ENCODE measurements at regions not wholly inside any gene's neighbourhood (a gene's known extent, or its start where the extent isn't known, plus 50 kb on each side); places are given as distances from the start of the nearest gene placed in this dataset.
A peak's percentile ranks its signal among the peaks of the same experiment; 100 is the strongest.
"Not testable (repeated sequence)": the region's sequence is repeated elsewhere in the genome, so short reads cannot be mapped to it uniquely, and the experiment has no call there.

- DNase-seq (ENCODE audit: insufficient read length) (no peak), FAIRE-seq (no peak)
- TF ChIP-seq TAF1 (IDR thresholded peaks at IDR 0.05; ENCODE audit: borderline replicate concordance, low read depth, low read length), result no peak
Measured at GRCh38 chr3:15851735-15852134, 54.0 kb upstream of the ANKRD28 start.

- DNase-seq (ENCODE audit: insufficient read length) (peak; percentile 53), FAIRE-seq (peak; percentile 90)
- TF ChIP-seq TAF1 (IDR thresholded peaks at IDR 0.05; ENCODE audit: borderline replicate concordance, low read depth, low read length) (no peak), POLR2A (IDR thresholded peaks at IDR 0.05; ENCODE audit: low read depth, low read length) (peak; percentile 34; the same call in 1 of the 2 replicates), POLR2AphosphoS5 (IDR thresholded peaks at IDR 0.05; ENCODE audit: low read depth, low read length) (0 out of 2 replicates have a peak, but pooled peaks have one; percentile 56)
Measured at GRCh38 chr3:15858547-15859506, 61.0 kb upstream of the ANKRD28 start.

GRCh38 chr3:15859507-15860013, 61.8 kb upstream of the ANKRD28 start:
- TF ChIP-seq TAF1 (IDR thresholded peaks at IDR 0.05; ENCODE audit: borderline replicate concordance, low read depth, low read length) (no peak), POLR2A (IDR thresholded peaks at IDR 0.05; ENCODE audit: low read depth, low read length) (no peak), POLR2AphosphoS5 (IDR thresholded peaks at IDR 0.05; ENCODE audit: low read depth, low read length) (no peak)
- peak; percentile 80 for FAIRE-seq
- DNase-seq (ENCODE audit: insufficient read length), result peak; percentile 69

GRCh38 chr3:15860014-15860934, 62.5 kb upstream of the ANKRD28 start:
- 0 out of 2 replicates have a peak, but pooled peaks have one; percentile 20 for TF ChIP-seq POLR2A (IDR thresholded peaks at IDR 0.05; ENCODE audit: low read depth, low read length)
- TF ChIP-seq TAF1 (IDR thresholded peaks at IDR 0.05; ENCODE audit: borderline replicate concordance, low read depth, low read length), result no peak

GRCh38 chr3:15861163-15861562, 63.4 kb upstream of the ANKRD28 start:
- FAIRE-seq, result no peak
- TF ChIP-seq POLR2A (IDR thresholded peaks at IDR 0.05; ENCODE audit: low read depth, low read length), result no peak
- TF ChIP-seq TAF1 (IDR thresholded peaks at IDR 0.05; ENCODE audit: borderline replicate concordance, low read depth, low read length), result no peak
- no peak for TF ChIP-seq POLR2AphosphoS5 (IDR thresholded peaks at IDR 0.05; ENCODE audit: low read depth, low read length)
- DNase-seq (ENCODE audit: insufficient read length), result no peak

More at GRCh38 chr3:15860014-15860934, 62.5 kb upstream of the ANKRD28 start:
- peak; percentile 38 for FAIRE-seq
- DNase-seq (ENCODE audit: insufficient read length), result peak; percentile 7

- FAIRE-seq, result no peak
- no peak for DNase-seq (ENCODE audit: insufficient read length)
- no peak for TF ChIP-seq POLR2A (IDR thresholded peaks at IDR 0.05; ENCODE audit: low read depth, low read length)
- TF ChIP-seq POLR2AphosphoS5 (IDR thresholded peaks at IDR 0.05; ENCODE audit: low read depth, low read length), result no peak
- no peak for TF ChIP-seq TAF1 (IDR thresholded peaks at IDR 0.05; ENCODE audit: borderline replicate concordance, low read depth, low read length)
Measured at GRCh38 chr3:15872807-15873206, 75.0 kb upstream of the ANKRD28 start.

GRCh38 chr3:15873415-15873814, 75.6 kb upstream of the ANKRD28 start:
- TF ChIP-seq POLR2A (IDR thresholded peaks at IDR 0.05; ENCODE audit: low read depth, low read length) (no peak), POLR2AphosphoS5 (IDR thresholded peaks at IDR 0.05; ENCODE audit: low read depth, low read length) (no peak), TAF1 (IDR thresholded peaks at IDR 0.05; ENCODE audit: borderline replicate concordance, low read depth, low read length) (no peak)
- no peak for FAIRE-seq
- DNase-seq (ENCODE audit: insufficient read length), result no peak

- no peak for FAIRE-seq
- DNase-seq (ENCODE audit: insufficient read length), result no peak
- TF ChIP-seq TAF1 (IDR thresholded peaks at IDR 0.05; ENCODE audit: borderline replicate concordance, low read depth, low read length), result no peak
- TF ChIP-seq POLR2AphosphoS5 (IDR thresholded peaks at IDR 0.05; ENCODE audit: low read depth, low read length), result no peak
- TF ChIP-seq POLR2A (IDR thresholded peaks at IDR 0.05; ENCODE audit: low read depth, low read length), result no peak
Measured at GRCh38 chr3:15875016-15875689, 77.4 kb upstream of the ANKRD28 start.

GRCh38 chr3:15876669-15877068, 78.9 kb upstream of the ANKRD28 start:
- FAIRE-seq, result no peak

GRCh38 chr3:15877813-15878212, 80.0 kb upstream of the ANKRD28 start:
- FAIRE-seq (no peak), DNase-seq (ENCODE audit: insufficient read length) (no peak)
- no peak for TF ChIP-seq TAF1 (IDR thresholded peaks at IDR 0.05; ENCODE audit: borderline replicate concordance, low read depth, low read length)
- TF ChIP-seq POLR2AphosphoS5 (IDR thresholded peaks at IDR 0.05; ENCODE audit: low read depth, low read length), result no peak
- no peak for TF ChIP-seq POLR2A (IDR thresholded peaks at IDR 0.05; ENCODE audit: low read depth, low read length)

More at GRCh38 chr3:15876669-15877068, 78.9 kb upstream of the ANKRD28 start:
- no peak for TF ChIP-seq TAF1 (IDR thresholded peaks at IDR 0.05; ENCODE audit: borderline replicate concordance, low read depth, low read length)
- no peak for TF ChIP-seq POLR2A (IDR thresholded peaks at IDR 0.05; ENCODE audit: low read depth, low read length)
- TF ChIP-seq POLR2AphosphoS5 (IDR thresholded peaks at IDR 0.05; ENCODE audit: low read depth, low read length), result no peak
- DNase-seq (ENCODE audit: insufficient read length), result no peak

GRCh38 chr3:15879787-15880186, 82.0 kb upstream of the ANKRD28 start:
- DNase-seq (ENCODE audit: insufficient read length); FAIRE-seq: not testable (repeated sequence)
